ENCODE measurements at regions not wholly inside any gene's neighbourhood (a gene's known extent, or its start where the extent isn't known, plus 50 kb on each side); places are given as distances from the start of the nearest gene placed in this dataset.
"Not testable (repeated sequence)": the region's sequence is repeated elsewhere in the genome, so short reads cannot be mapped to it uniquely, and the experiment has no call there.

DNA sequence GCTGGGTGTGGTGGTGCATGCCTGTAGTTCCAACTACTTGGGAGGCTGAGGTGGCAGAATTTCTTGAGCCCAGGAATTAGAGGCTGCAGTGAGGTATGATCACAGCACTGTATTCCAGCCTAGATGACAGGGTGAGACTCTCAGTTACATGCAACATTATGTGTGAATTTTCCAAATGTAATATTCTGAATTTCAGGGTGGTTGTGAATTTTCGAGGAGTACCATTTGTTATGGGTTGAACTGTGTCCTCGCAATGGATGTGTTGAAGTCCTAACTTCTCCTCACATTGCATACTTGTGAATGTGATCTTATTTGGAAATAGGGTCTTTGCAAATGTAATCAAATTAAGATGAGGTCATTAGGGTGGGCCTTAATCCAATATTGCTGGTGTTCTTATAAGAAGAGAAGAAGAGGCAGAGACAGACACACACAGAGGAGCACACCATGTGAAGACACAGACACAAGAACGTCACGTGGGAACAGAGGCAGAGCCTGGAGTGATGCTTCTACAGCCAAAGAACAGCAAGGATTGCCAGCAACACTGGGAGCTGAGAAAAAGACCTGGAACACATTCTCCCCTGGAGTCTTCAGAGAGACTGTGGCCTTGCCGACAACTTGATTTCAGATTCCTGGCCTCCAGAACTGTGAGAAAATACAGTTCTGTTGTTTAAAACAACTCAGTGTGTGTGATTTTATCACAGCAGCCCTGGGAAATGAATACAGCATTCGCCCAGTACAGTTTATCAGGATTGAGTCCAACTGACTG, 91.9 kb downstream of the ZNF783 start:
- Histone ChIP-seq H3K27ac (ENCODE audit: low read length) (no peak overlapping the region), H3K4me1 (ENCODE audit: control insufficient read depth, insufficient read depth, low read length) (no peaks in the 10 kb centered on the region), H3K9me3 (ENCODE audit: control insufficient read depth, insufficient read depth, low read depth, low read length) (no peaks in the 10 kb centered on the region), H3K27me3 (ENCODE audit: control insufficient read depth, insufficient read depth, low read length) (no peaks in the 10 kb centered on the region), H3K36me3 (ENCODE audit: control insufficient read depth, insufficient read depth, low read length) (no peaks in the 10 kb centered on the region), H3K4me3 (ENCODE audit: low read depth in 2 of 2, low read length in 2 of 2) (no peak overlapping the region)
- DNase-seq (ENCODE audit: low read depth, low spot score) (no peak), ATAC-seq (no peak)
- ChIA-PET POLR2A (no interaction called here), CTCF (no interaction called here)
- intact Hi-C loops (cut with micrococcal nuclease; ENCODE audit: unreplicated experiment): no loop called here
- TF ChIP-seq, protein P1, sequence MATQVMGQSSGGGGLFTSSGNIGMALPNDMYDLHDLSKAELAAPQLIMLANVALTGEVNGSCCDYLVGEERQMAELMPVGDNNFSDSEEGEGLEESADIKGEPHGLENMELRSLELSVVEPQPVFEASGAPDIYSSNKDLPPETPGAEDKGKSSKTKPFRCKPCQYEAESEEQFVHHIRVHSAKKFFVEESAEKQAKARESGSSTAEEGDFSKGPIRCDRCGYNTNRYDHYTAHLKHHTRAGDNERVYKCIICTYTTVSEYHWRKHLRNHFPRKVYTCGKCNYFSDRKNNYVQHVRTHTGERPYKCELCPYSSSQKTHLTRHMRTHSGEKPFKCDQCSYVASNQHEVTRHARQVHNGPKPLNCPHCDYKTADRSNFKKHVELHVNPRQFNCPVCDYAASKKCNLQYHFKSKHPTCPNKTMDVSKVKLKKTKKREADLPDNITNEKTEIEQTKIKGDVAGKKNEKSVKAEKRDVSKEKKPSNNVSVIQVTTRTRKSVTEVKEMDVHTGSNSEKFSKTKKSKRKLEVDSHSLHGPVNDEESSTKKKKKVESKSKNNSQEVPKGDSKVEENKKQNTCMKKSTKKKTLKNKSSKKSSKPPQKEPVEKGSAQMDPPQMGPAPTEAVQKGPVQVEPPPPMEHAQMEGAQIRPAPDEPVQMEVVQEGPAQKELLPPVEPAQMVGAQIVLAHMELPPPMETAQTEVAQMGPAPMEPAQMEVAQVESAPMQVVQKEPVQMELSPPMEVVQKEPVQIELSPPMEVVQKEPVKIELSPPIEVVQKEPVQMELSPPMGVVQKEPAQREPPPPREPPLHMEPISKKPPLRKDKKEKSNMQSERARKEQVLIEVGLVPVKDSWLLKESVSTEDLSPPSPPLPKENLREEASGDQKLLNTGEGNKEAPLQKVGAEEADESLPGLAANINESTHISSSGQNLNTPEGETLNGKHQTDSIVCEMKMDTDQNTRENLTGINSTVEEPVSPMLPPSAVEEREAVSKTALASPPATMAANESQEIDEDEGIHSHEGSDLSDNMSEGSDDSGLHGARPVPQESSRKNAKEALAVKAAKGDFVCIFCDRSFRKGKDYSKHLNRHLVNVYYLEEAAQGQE (IDR thresholded peaks at IDR 0.05; ENCODE audit: insufficient read depth in 1 of 2, low read depth in 2 of 2, low read length in 1 of 2): no peak
- no TSS peak for BruUV-seq (replicated peaks)
- in situ Hi-C loops (cut with HindIII; ENCODE audit: low pct_unique_long_range_greater_than_20kb, low sequenced_read_pairs): no loop called here

GRCh38 chr7:149355035-149355389, 93.0 kb downstream of the ZNF783 start:
- CTCF ChIA-PET: interaction anchor here (0.6 kb wide), 1 partner anchor 105 kb away, joined by 3 read pairs; no protein-coding TSS in a partner anchor
- H3K27ac ChIP-seq (ENCODE audit: low read length); H3K27me3 ChIP-seq (ENCODE audit: control insufficient read depth, insufficient read depth, low read length); DNase-seq (ENCODE audit: low read depth, low spot score); H3K9me3 ChIP-seq (ENCODE audit: control insufficient read depth, insufficient read depth, low read depth, low read length); intact Hi-C loops (cut with micrococcal nuclease; ENCODE audit: unreplicated experiment); POLR2A ChIA-PET; in situ Hi-C loops (cut with HindIII; ENCODE audit: low pct_unique_long_range_greater_than_20kb, low sequenced_read_pairs); H3K4me3 ChIP-seq (ENCODE audit: low read depth in 2 of 2, low read length in 2 of 2); H3K36me3 ChIP-seq (ENCODE audit: control insufficient read depth, insufficient read depth, low read length); H3K4me1 ChIP-seq (ENCODE audit: control insufficient read depth, insufficient read depth, low read length): not testable (repeated sequence)
- ATAC-seq: 0 out of 2 replicates have a peak, but pooled peaks have one; percentile 23
- BruUV-seq (replicated peaks): TSS peak; percentile 88

DNA sequence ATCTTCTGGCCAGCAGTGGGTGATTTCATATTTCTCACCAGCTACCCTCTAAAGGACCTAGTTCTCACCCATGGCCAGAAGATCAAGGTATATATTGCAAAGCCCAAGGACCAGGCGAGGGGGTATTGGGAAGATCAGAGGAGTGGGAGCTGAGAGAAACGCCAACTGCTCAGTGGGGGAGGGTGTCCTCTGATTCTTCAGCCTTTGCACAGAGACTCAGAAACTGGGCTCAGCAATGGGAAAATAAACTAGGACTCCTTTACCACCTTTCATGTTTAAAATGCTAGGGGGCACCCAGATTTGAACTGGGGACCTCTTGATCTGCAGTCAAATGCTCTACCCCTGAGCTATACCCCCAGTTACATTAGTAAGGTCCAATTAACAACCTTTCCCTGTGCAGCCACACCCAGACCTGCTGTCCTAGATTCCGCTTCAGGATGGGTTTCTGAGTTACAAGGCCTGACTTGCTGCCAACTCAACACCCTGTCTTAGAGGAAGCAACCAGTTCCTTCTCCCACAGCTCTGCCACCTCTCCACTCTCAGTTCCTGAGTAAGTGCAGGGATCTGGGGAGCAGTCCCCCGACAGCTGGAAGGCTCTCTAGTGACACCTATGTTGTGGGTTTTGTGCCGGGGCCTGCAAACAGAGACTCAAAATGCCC, 93.5 kb downstream of the ZNF783 start:
- ChIA-PET CTCF (interaction anchor here (0.6 kb wide), 1 partner anchor 105 kb away, joined by 3 read pairs; no protein-coding TSS in a partner anchor), POLR2A (no interaction called here)
- H3K27me3 ChIP-seq (ENCODE audit: control insufficient read depth, insufficient read depth, low read length): no peaks in the 10 kb centered on the region
- intact Hi-C loops (cut with micrococcal nuclease; ENCODE audit: unreplicated experiment) (no loop called here), in situ Hi-C loops (cut with HindIII; ENCODE audit: low pct_unique_long_range_greater_than_20kb, low sequenced_read_pairs) (no loop called here)
- ATAC-seq (peak; percentile 86), DNase-seq (ENCODE audit: low read depth, low spot score) (peak; percentile 53)
- BruUV-seq (replicated peaks): no TSS peak
- no peaks in the 10 kb centered on the region for H3K36me3 ChIP-seq (ENCODE audit: control insufficient read depth, insufficient read depth, low read length)
- H3K27ac ChIP-seq (ENCODE audit: low read length): no peak overlapping the region
- TF ChIP-seq CTCF (IDR thresholded peaks at IDR 0.05) (peak; percentile 42), SIN3A (IDR thresholded peaks at IDR 0.05; ENCODE audit: borderline replicate concordance, insufficient read depth, low read depth, low read length) (no peak)
- H3K9me3 ChIP-seq (ENCODE audit: control insufficient read depth, insufficient read depth, low read depth, low read length): no peaks in the 10 kb centered on the region
- H3K4me1 ChIP-seq (ENCODE audit: control insufficient read depth, insufficient read depth, low read length): no peaks in the 10 kb centered on the region
- no peak overlapping the region for H3K4me3 ChIP-seq (ENCODE audit: low read depth in 2 of 2, low read length in 2 of 2)

Data from Panc1 (cell line).